Transverse colon (tissue), 4 donors: ENCODE measurements at regions not wholly inside any gene's neighbourhood (a gene's known extent, or its start where the extent isn't known, plus 50 kb on each side); places are given as distances from the start of the nearest gene placed in this dataset.
"Not testable (repeated sequence)": the region's sequence is repeated elsewhere in the genome, so short reads cannot be mapped to it uniquely, and the experiment has no call there.

ENCODE experiments used
- DNase-seq: peaks from one replicate; pipeline ENCODE4 v3.0.0-alpha.2; 2019
- H3K27ac ChIP-seq, 4 donors: fragments of 200-600 bp; sonication (generic); 2 replicates each; pipeline ENCODE4 v1.5.1; 2016 to 2018; ENCODE audit warnings: inconsistent platforms in 4 of 4
- H3K27me3 ChIP-seq: fragments of 200-600 bp; sonication (generic); 2 replicates; pipeline ENCODE4 v1.5.1; 2017; ENCODE audit warnings: inconsistent platforms
- H3K36me3 ChIP-seq, 4 donors: fragments of 200-600 bp; sonication (generic); 2 replicates each; pipeline ENCODE4 v1.5.1; 2017 to 2019; ENCODE audit warnings: inconsistent platforms in 4 of 4
- H3K4me1 ChIP-seq, 4 donors: fragments of 200-600 bp; sonication (generic); 2 replicates each; pipeline ENCODE4 v1.5.1; 2017 to 2020; ENCODE audit warnings: inconsistent platforms in 4 of 4
- H3K4me3 ChIP-seq, 4 donors: fragments of 200-600 bp; sonication (generic); 1 replicate in 1 of 4; 2 replicates in 3 of 4; pipeline versions ENCODE4 v1.5.1 to v1.6.1; 2017 to 2019; ENCODE audit warnings: inconsistent platforms in 4 of 4
- H3K9me3 ChIP-seq, 2 donors: fragments of 200-600 bp; sonication (generic); 2 replicates each; pipeline ENCODE4 v1.5.1; 2017 to 2019; ENCODE audit warnings: inconsistent platforms in 2 of 2
- EP300 ChIP-seq: sonication (generic); formaldehyde crosslinking; IDR thresholded peaks from one replicate; pipeline ENCODE4 v1.6.1; 2017; ENCODE audit warnings: antibody characterized with exemption, low read depth
- POLR2A ChIP-seq: fragments of 450-650 bp; IDR thresholded peaks from one replicate; pipeline ENCODE4 v1.6.1; 2016; ENCODE audit warnings: antibody characterized with exemption, mild to moderate bottlenecking, moderate library complexity
- POLR2AphosphoS5 ChIP-seq, 3 donors: sonication (generic); formaldehyde crosslinking; IDR thresholded peaks; one replicate each; pipeline ENCODE4 v1.6.1; 2016; ENCODE audit warnings: antibody characterized with exemption in 3 of 3
- WGBS, 2 donors: methylation state at CpG; one replicate each; pipeline ENCODE4 v1.1.5; 2018; ENCODE audit warnings: low coverage in 1 of 2; 5-methylcytosine and 5-hydroxymethylcytosine counted together
- in situ Hi-C, 4 donors: fragments of 200-750 bp; cut with MboI; loops; one replicate each; pipeline versions ENCODE4 v1.15.0 to v1.15.1; 2017; ENCODE audit warnings: low sequenced_read_pairs in 3 of 4, low pct_ligation_motif_present in 1 of 4, low pct_unique_long_range_greater_than_20kb in 1 of 4
- intact Hi-C: fragments of 100-400 bp; cut with DNase I; formaldehyde crosslinking; loops from one replicate; pipeline ENCODE4 v1.15.1; 2023; ENCODE audit warnings: low total_unique reads
- TF ChIP-seq, protein P1 (sequence below), 5 experiments: fragments of 200-600 bp in 3 of 5; fragments of 450-650 bp in 2 of 5; sonication (generic) in 3 of 5; IDR thresholded peaks; 1 replicate in 2 of 5; 2 replicates in 3 of 5; pipeline ENCODE4 v1.5.1; 2016 to 2017; ENCODE audit warnings: antibody characterized with exemption in 5 of 5, inconsistent platforms in 3 of 5, mild to moderate bottlenecking in 2 of 5, moderate library complexity in 1 of 5

DNA sequence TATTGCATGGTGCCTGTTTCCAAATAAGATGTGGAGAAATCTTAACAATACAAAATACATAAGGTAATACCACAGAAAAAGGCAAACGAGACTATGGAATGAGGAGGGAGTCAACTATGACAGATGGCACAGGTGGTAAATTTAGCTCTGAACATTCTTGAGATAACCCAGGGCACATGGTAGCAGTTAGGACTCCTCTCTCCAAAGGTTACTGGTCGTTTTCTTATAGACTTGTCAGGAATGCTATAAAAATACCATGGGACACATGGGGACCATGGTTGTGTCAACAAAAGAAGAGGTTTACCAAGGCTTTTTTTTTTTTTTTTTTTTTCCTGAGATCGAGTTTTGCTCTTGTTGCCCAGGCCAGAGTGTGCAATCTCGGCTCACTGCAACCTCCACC, 209.4 kb upstream of the RFX3 start:
- Histone ChIP-seq H3K4me3 (no peak overlapping the region), H3K27ac (no peak overlapping the region), H3K36me3 (no peaks in the 10 kb centered on the region), H3K4me1 (peaks cover 0 to 8% (median 3%) of the 10 kb centered on the region in 4 donors), H3K27me3 (no peaks in the 10 kb centered on the region), H3K9me3 (no peaks in the 10 kb centered on the region)
- intact Hi-C loops: loop anchor here (10.0 kb wide), 1 partner anchor 640 kb away; no protein-coding TSS in a partner anchor
- TF ChIP-seq, protein P1, sequence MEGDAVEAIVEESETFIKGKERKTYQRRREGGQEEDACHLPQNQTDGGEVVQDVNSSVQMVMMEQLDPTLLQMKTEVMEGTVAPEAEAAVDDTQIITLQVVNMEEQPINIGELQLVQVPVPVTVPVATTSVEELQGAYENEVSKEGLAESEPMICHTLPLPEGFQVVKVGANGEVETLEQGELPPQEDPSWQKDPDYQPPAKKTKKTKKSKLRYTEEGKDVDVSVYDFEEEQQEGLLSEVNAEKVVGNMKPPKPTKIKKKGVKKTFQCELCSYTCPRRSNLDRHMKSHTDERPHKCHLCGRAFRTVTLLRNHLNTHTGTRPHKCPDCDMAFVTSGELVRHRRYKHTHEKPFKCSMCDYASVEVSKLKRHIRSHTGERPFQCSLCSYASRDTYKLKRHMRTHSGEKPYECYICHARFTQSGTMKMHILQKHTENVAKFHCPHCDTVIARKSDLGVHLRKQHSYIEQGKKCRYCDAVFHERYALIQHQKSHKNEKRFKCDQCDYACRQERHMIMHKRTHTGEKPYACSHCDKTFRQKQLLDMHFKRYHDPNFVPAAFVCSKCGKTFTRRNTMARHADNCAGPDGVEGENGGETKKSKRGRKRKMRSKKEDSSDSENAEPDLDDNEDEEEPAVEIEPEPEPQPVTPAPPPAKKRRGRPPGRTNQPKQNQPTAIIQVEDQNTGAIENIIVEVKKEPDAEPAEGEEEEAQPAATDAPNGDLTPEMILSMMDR (IDR thresholded peaks at IDR 0.05): no peak
- TF ChIP-seq EP300: no peak
- TF ChIP-seq POLR2AphosphoS5 (IDR thresholded peaks at IDR 0.05): no peak
- no peak for TF ChIP-seq POLR2A
- DNase-seq: no peak
- 66 to 86% methylated on average over 2 to 4 of the region's 4 CpGs for WGBS, 2 donors
- in situ Hi-C loops: loop anchor here (10.0 to 25.0 kb wide), 7 partner anchors 273 to 630 kb away; no protein-coding TSS in a partner anchor

DNA sequence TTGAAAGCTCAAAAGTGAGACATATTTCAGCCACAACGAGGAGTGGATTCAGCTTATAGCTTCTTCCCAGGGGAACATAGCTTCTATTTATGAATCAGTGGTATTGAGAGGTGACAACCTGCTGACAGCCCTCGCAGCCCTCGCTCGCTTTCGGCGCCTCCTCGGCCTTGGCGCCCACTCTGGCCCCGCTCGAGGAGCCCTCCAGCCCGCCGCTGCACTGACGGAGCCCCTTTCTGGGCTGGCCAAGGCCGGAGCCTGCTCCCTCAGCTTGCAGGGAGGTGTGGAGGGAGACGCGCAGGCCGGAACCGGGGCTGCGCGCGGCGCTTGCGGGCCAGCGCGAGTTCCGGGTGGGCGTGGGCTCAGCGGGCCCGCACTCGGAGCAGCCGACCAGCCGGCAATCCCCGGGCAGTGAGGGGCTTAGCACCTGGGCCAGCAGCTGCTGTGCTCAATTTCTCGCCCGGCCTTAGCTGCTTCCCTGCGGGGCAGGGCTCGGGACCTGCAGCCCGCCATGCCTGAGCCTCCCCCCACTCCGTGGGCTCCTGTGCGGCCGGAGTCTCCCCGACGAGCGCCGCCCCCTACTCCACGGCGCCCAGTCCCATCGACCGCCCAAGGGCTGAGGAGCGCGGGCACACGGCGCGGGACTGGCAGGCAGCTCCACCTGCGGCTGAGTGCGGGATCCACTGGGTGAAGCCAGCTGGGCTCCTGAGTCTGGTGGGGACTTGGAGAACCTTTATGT, 207.9 kb upstream of the RFX3 start:
- not testable (repeated sequence) for H3K4me3 ChIP-seq, H3K27me3 ChIP-seq, H3K4me1 ChIP-seq, H3K27ac ChIP-seq, DNase-seq, H3K36me3 ChIP-seq, H3K9me3 ChIP-seq
- in situ Hi-C loops (loop anchor here (10.0 to 25.0 kb wide), 7 partner anchors 271 to 631 kb away; no protein-coding TSS in a partner anchor), intact Hi-C loops (loop anchor here (10.0 kb wide), 1 partner anchor 641 kb away; no protein-coding TSS in a partner anchor)
- WGBS, 2 donors: 95% methylated on average over 46 of the region's 56 CpGs; no CpG with 5 or more reads in 1 of the 2 donors

DNA sequence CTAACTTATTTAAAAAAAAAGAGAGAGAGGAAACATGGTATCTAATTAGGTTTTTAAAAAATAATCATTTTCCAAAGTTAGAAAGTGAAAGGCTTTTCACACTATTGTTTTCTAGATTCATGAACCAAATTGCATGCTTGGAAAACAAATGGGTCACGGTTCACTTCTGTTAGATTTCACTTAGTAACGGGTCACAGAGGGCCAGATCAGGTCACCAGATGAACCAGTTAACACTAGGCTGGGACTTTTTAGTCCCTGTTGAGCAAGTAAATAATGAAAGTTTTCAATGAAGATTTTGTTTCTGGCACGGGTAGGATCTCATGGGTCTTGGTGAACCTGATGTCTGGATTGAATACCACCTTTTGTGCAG, 207.2 kb upstream of the RFX3 start:
- Histone ChIP-seq H3K27ac (peak overlapping the region in 1 of 4 donors; percentile 29), H3K27me3 (no peaks in the 10 kb centered on the region), H3K9me3 (no peaks in the 10 kb centered on the region), H3K4me1 (peaks cover 0 to 8% (median 3%) of the 10 kb centered on the region in 4 donors), H3K36me3 (no peaks in the 10 kb centered on the region), H3K4me3 (no peak overlapping the region)
- TF ChIP-seq POLR2AphosphoS5 (IDR thresholded peaks at IDR 0.05): no peak
- DNase-seq: no peak
- in situ Hi-C loops (loop anchor here (10.0 to 25.0 kb wide), 7 partner anchors 271 to 632 kb away; no protein-coding TSS in a partner anchor), intact Hi-C loops (loop anchor here (10.0 kb wide), 1 partner anchor 642 kb away; no protein-coding TSS in a partner anchor)
- WGBS, 2 donors: 63% methylated on average over 3 of the region's 3 CpGs; no CpG with 5 or more reads in 1 of the 2 donors

DNA sequence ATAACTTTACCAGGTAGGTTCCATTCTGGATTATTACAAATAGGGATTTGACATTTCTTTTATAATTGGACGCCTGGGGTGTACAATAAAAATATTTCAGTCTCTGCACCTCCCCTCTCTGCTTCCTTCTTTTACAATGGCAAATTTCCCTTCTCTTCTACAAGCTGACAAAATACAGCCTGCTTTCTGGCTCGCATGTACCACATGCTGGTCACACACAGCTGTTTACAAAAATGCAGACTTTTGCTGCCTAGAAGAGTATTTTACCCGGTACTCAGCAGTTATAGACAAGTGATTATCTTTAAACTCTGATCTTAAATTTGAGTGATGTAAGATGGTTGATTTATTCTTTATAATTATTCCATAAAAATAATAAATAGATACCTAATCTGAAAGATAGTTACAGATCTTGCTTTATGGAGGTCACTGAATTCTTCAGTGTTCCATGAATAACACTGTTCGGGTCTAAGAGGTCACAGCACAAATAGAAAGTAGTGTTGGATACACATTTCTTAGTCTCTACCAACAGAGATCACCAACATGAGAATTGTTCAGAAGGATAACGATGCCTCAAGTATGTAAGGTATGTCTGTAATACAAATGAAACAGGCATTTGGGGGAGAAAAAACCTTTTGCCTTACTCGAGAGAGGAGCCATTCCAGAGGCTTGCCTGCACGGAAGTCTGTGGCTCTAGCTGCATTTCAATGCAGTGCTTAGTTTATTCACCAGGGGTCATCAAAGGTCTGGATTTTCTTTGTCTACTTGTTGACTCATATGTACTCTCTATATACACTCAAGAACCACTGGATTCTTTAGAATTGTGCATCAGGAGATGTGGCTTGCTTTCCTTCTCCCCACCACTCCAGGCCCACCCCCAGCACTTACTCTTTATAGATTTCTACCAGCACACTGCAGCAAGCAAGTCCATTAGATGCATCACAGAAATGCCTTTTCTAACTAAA, 206.6 kb upstream of the RFX3 start:
- Histone ChIP-seq H3K9me3 (no peaks in the 10 kb centered on the region), H3K4me1 (peaks cover 0 to 8% (median 3%) of the 10 kb centered on the region in 4 donors), H3K27ac (peak overlapping the region in 2 of 4 donors; percentile 24 to 29), H3K36me3 (no peaks in the 10 kb centered on the region), H3K27me3 (no peaks in the 10 kb centered on the region), H3K4me3 (peak overlapping the region in 1 of 4 donors; percentile 29)
- intact Hi-C loops: loop anchor here (10.0 kb wide), 1 partner anchor 642 kb away; no protein-coding TSS in a partner anchor
- WGBS, 2 donors: 35 to 43% methylated on average over 5 to 7 of the region's 7 CpGs
- in situ Hi-C loops: loop anchor here (10.0 to 25.0 kb wide), 7 partner anchors 270 to 632 kb away; no protein-coding TSS in a partner anchor
- no peak for TF ChIP-seq POLR2AphosphoS5 (IDR thresholded peaks at IDR 0.05)
- TF ChIP-seq, protein P1 (IDR thresholded peaks at IDR 0.05): peak; percentile 59 to 87 (median 73)
- peak; percentile 41 for DNase-seq
